ENCODE measurements at regions not wholly inside any gene's neighbourhood (a gene's known extent, or its start where the extent isn't known, plus 50 kb on each side); places are given as distances from the start of the nearest gene placed in this dataset.

DNA sequence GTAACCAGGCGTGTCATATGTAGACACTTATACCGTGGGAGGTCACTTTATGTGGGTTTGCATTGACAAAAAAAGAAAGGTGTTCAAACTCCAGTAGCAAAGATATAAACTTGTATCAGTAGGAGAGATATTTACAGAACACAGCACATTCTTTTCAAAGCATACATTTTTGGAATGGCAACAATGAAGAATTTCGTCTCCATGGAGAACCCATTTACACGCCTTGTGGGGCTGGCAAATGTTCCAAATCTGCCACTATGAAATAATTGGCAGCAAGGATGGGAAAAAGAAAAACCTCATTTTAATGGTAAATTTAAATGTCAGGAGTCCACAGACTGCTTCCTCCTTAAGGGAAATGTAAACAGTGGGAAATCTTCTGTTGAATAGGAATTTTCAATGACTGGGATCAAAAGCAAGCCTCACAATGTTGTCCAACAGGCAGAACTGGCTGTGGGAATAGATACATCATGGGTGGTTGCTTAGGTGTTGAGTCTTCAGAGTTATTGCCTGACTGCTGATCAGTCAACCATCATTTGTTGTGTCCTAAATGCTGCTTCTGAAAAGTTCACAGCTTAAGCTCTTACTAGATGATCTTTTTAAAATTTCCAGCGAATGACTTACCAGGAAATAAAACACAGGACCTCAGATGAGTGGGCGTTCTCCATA is 256.6 kb upstream of the SEMA3C start:
- ATAC-seq (peak; percentile 34 to 40; a peak in 3 of 6 replicates), FAIRE-seq (no peak), DNase-seq (ENCODE audit: low read depth in 1 of 2, low spot score in 1 of 2) (peak in 1 of 2 experiments; percentile 36)
- TF ChIP-seq CBX2 (IDR thresholded peaks at IDR 0.05; ENCODE audit: borderline replicate concordance, low read depth): no peak
- TF ChIP-seq ZFP36 (IDR thresholded peaks at IDR 0.05; ENCODE audit: borderline replicate concordance, partially characterized antibody): no peak
- no peak for TF ChIP-seq NFE2L2 (conservative IDR thresholded peaks at IDR 0.05; ENCODE audit: low read length)
- TF ChIP-seq ZSCAN20 (CRISPR knock-in tag; IDR thresholded peaks at IDR 0.05): no peak
- TF ChIP-seq, protein P1, sequence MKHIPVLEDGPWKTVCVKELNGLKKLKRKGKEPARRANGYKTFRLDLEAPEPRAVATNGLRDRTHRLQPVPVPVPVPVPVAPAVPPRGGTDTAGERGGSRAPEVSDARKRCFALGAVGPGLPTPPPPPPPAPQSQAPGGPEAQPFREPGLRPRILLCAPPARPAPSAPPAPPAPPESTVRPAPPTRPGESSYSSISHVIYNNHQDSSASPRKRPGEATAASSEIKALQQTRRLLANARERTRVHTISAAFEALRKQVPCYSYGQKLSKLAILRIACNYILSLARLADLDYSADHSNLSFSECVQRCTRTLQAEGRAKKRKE (CRISPR knock-in tag; IDR thresholded peaks at IDR 0.05; ENCODE audit: low read depth): no peak
- TF ChIP-seq HOXB5 (CRISPR knock-in tag; IDR thresholded peaks at IDR 0.05): no peak
- TF ChIP-seq KDM1A (IDR thresholded peaks at IDR 0.05; ENCODE audit: low read depth): no peak
- TF ChIP-seq HES2 (IDR thresholded peaks at IDR 0.05): no peak
- Histone ChIP-seq H3K27ac (peak overlapping the region; percentile 51 to 76), H3K4me1 (peaks cover 29% of the 10 kb centered on the region), H3K4me2 (peak overlapping the region; percentile 88; the same call in 2 of the 3 replicates), H3K9me3 (no peaks in the 10 kb centered on the region), H3K4me3 (no peak overlapping the region)
- POLR2A ChIA-PET: no interaction called here
- CTCF ChIA-PET: interaction anchor here (0.8 to 1.4 kb wide), 2 partner anchors 11 to 272 kb away, joined by 3 read pairs; no protein-coding TSS in a partner anchor
- WGBS (ENCODE audit: missing lambda C conversion rate): 57% methylated on average over 6 of the region's 6 CpGs

DNA sequence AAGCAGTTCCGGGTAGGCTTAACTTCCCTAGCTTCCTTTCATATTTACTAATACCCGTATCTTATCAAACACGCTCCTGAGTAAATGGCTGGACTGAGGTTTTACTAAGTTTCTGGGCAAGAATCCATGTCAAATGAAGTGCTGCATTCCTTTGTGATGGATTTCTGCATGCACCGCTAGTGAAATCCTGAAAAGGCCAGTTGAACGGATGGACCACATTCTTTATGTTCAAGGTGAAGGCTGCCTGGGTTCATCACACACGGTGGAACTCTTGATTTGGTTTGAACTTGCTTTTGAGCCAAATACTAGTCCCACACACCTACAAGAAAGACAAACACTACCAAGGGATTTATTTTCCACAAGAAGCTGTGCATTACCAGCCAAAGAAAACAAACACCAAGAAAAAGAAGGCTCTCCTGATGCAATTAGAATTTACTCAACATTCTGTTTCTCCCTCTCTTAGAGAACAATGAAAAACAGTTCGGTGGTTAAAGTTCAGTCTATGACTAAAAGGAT is 255.0 kb upstream of the SEMA3C start:
- ChIA-PET POLR2A (interaction anchor here (1.6 to 1.8 kb wide), 2 partner anchors 231 to 264 kb away, joined by 3 to 4 read pairs; no protein-coding TSS in a partner anchor), CTCF (interaction anchor here (1.5 kb wide), 1 partner anchor 284 kb away, joined by 4 read pairs; no protein-coding TSS in a partner anchor)
- ATAC-seq (peak; percentile 74 to 93), FAIRE-seq (peak; percentile 94), DNase-seq (ENCODE audit: low read depth in 1 of 2, low spot score in 1 of 2) (peak in 1 of 2 experiments; percentile 89)
- Histone ChIP-seq H3K4me1 (peaks cover 39% of the 10 kb centered on the region), H3K9me3 (no peaks in the 10 kb centered on the region), H3K27ac (peak overlapping the region; percentile 75 to 84), H3K4me3 (peak overlapping the region; percentile 27), H3K4me2 (peak overlapping the region; percentile 88)
- WGBS (ENCODE audit: missing lambda C conversion rate): under 1% methylated on average over 7 of the region's 7 CpGs
- TF ChIP-seq GATA3 (IDR thresholded peaks at IDR 0.05; ENCODE audit: borderline replicate concordance) (peak; percentile 84), ZSCAN20 (CRISPR knock-in tag; IDR thresholded peaks at IDR 0.05) (no peak), JUNB (IDR thresholded peaks at IDR 0.05) (peak; percentile 50), HMGXB4 (CRISPR knock-in tag; IDR thresholded peaks at IDR 0.05; ENCODE audit: borderline replicate concordance) (no peak), RCOR1 (IDR thresholded peaks at IDR 0.05; ENCODE audit: low read depth, low read length) (no peak), CBX8 (IDR thresholded peaks at IDR 0.05) (no peak), CEBPB (IDR thresholded peaks at IDR 0.05) (peak; percentile 59 to 75; a peak in 2 of 4 replicates), EP300 (IDR thresholded peaks at IDR 0.05) (peak; percentile 42 to 83; a peak in 3 of 5 replicates), RNF2 (IDR thresholded peaks at IDR 0.05; ENCODE audit: borderline replicate concordance, low read depth) (no peak), RARB (CRISPR knock-in tag; IDR thresholded peaks at IDR 0.05) (no peak), SREBF2 (IDR thresholded peaks at IDR 0.05) (no peak), MAFK (IDR thresholded peaks at IDR 0.05; ENCODE audit: partially characterized antibody) (no peak), HDAC2 (IDR thresholded peaks at IDR 0.05) (no peak), TFCP2L1 (CRISPR knock-in tag; IDR thresholded peaks at IDR 0.05) (no peak), HOXB13 (CRISPR knock-in tag; IDR thresholded peaks at IDR 0.05; ENCODE audit: low read depth) (no peak), NPAS2 (CRISPR knock-in tag; IDR thresholded peaks at IDR 0.05; ENCODE audit: borderline replicate concordance) (no peak), KDM5A (IDR thresholded peaks at IDR 0.05) (no peak), HEYL (CRISPR knock-in tag; IDR thresholded peaks at IDR 0.05) (no peak), RAD21 (conservative IDR thresholded peaks at IDR 0.05 in 1 of 2, IDR thresholded peaks at IDR 0.05 in 1 of 2) (peak; percentile 12 to 44)
- TF ChIP-seq, protein P2, sequence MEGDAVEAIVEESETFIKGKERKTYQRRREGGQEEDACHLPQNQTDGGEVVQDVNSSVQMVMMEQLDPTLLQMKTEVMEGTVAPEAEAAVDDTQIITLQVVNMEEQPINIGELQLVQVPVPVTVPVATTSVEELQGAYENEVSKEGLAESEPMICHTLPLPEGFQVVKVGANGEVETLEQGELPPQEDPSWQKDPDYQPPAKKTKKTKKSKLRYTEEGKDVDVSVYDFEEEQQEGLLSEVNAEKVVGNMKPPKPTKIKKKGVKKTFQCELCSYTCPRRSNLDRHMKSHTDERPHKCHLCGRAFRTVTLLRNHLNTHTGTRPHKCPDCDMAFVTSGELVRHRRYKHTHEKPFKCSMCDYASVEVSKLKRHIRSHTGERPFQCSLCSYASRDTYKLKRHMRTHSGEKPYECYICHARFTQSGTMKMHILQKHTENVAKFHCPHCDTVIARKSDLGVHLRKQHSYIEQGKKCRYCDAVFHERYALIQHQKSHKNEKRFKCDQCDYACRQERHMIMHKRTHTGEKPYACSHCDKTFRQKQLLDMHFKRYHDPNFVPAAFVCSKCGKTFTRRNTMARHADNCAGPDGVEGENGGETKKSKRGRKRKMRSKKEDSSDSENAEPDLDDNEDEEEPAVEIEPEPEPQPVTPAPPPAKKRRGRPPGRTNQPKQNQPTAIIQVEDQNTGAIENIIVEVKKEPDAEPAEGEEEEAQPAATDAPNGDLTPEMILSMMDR (IDR thresholded peaks at IDR 0.05): no peak
- TF ChIP-seq, protein P1 (CRISPR knock-in tag; IDR thresholded peaks at IDR 0.05; ENCODE audit: low read depth): no peak
- TF ChIP-seq, protein P3, sequence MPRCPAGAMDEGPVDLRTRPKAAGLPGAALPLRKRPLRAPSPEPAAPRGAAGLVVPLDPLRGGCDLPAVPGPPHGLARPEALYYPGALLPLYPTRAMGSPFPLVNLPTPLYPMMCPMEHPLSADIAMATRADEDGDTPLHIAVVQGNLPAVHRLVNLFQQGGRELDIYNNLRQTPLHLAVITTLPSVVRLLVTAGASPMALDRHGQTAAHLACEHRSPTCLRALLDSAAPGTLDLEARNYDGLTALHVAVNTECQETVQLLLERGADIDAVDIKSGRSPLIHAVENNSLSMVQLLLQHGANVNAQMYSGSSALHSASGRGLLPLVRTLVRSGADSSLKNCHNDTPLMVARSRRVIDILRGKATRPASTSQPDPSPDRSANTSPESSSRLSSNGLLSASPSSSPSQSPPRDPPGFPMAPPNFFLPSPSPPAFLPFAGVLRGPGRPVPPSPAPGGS (IDR thresholded peaks at IDR 0.05): peak; percentile 57; the same call in 1 of the 3 replicates
- TF ChIP-seq, protein P4, sequence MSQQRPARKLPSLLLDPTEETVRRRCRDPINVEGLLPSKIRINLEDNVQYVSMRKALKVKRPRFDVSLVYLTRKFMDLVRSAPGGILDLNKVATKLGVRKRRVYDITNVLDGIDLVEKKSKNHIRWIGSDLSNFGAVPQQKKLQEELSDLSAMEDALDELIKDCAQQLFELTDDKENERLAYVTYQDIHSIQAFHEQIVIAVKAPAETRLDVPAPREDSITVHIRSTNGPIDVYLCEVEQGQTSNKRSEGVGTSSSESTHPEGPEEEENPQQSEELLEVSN (IDR thresholded peaks at IDR 0.05; ENCODE audit: borderline replicate concordance, low read depth): no peak
